HG03354 (cell line): ENCODE measurements at regions not wholly inside any gene's neighbourhood (a gene's known extent, or its start where the extent isn't known, plus 50 kb on each side); places are given as distances from the start of the nearest gene placed in this dataset.
"Not testable (repeated sequence)": the region's sequence is repeated elsewhere in the genome, so short reads cannot be mapped to it uniquely, and the experiment has no call there.

Experiments used
- ATAC-seq: cut with Tn5 transposase; IDR thresholded peaks from one replicate; pipeline ENCODE4 v1.9.1; 2021; ENCODE audit warnings: mild to moderate bottlenecking; ENCODE audit not compliant: unreplicated experiment, poor library complexity, severe bottlenecking

- no peak for ATAC-seq
Measured at GRCh38 chr14:105944632-105945610, 418.5 kb downstream of the TMEM121 start.

GRCh38 chr14:105945896-105946295 lies 419.5 kb downstream of the TMEM121 start:
- ATAC-seq = no peak

- no peak for ATAC-seq
Measured at GRCh38 chr14:105947599-105947998, 421.2 kb downstream of the TMEM121 start.

- ATAC-seq = not testable (repeated sequence)
Measured at GRCh38 chr14:105948955-105949354, 422.6 kb downstream of the TMEM121 start.

GRCh38 chr14:105950364-105950892 lies 424.0 kb downstream of the TMEM121 start:
- not testable (repeated sequence) for ATAC-seq

- ATAC-seq = no peak
Measured at GRCh38 chr14:105951399-105951798, 425.0 kb downstream of the TMEM121 start.

GRCh38 chr14:105952222-105952621 lies 425.8 kb downstream of the TMEM121 start:
- no peak for ATAC-seq

- no peak for ATAC-seq
Measured at GRCh38 chr14:105952826-105953225, 426.4 kb downstream of the TMEM121 start.

GRCh38 chr14:105961625-105962024 lies 435.2 kb downstream of the TMEM121 start:
- ATAC-seq = not testable (repeated sequence)

GRCh38 chr14:105962532-105962931 lies 436.1 kb downstream of the TMEM121 start:
- ATAC-seq = no peak

GRCh38 chr14:105968291-105968690 lies 441.9 kb downstream of the TMEM121 start:
- ATAC-seq = no peak

GRCh38 chr14:105969026-105969425 lies 442.6 kb downstream of the TMEM121 start:
- not testable (repeated sequence) for ATAC-seq

GRCh38 chr14:105970821-105971220 lies 444.4 kb downstream of the TMEM121 start:
- not testable (repeated sequence) for ATAC-seq

- no peak for ATAC-seq
Measured at GRCh38 chr14:105971593-105972500, 445.5 kb downstream of the TMEM121 start.

- ATAC-seq = no peak
Measured at GRCh38 chr14:105974902-105975301, 448.5 kb downstream of the TMEM121 start.

GRCh38 chr14:105978618-105979295 lies 452.4 kb downstream of the TMEM121 start:
- no peak for ATAC-seq

GRCh38 chr14:105979446-105979845 lies 453.1 kb downstream of the TMEM121 start:
- no peak for ATAC-seq

GRCh38 chr14:105980224-105980623 lies 453.8 kb downstream of the TMEM121 start:
- ATAC-seq = no peak

- ATAC-seq = not testable (repeated sequence)
Measured at GRCh38 chr14:105981517-105982302, 455.3 kb downstream of the TMEM121 start.
